SHP77 treated with DMSO at 0.1 percent for 48 hours (cell line): ENCODE measurements at regions not wholly inside any gene's neighbourhood (a gene's known extent, or its start where the extent isn't known, plus 50 kb on each side); places are given as distances from the start of the nearest gene placed in this dataset.
"Not testable (repeated sequence)": the region's sequence is repeated elsewhere in the genome, so short reads cannot be mapped to it uniquely, and the experiment has no call there.

Experiments
- DNase-seq: peaks from one replicate; lab custom pipeline; 2025; lab: John Stamatoyannopoulos, UW

GRCh38 chr14:80291101-80291500 lies 79.8 kb upstream of the DIO2 start:
- no peak for DNase-seq

GRCh38 chr14:80286744-80287143 lies 75.4 kb upstream of the DIO2 start:
- not testable (repeated sequence) for DNase-seq

GRCh38 chr14:80278293-80279023 lies 67.2 kb upstream of the DIO2 start:
- no peak for DNase-seq

- DNase-seq, result no peak
These were observed 64.0 kb upstream of the DIO2 start for GRCh38 chr14:80275208-80275850.

GRCh38 chr14:80274310-80274709 lies 63.0 kb upstream of the DIO2 start:
- DNase-seq, result not testable (repeated sequence)

GRCh38 chr14:80271389-80271788 lies 60.1 kb upstream of the DIO2 start:
- no peak for DNase-seq

GRCh38 chr14:80269353-80269925 lies 58.1 kb upstream of the DIO2 start:
- no peak for DNase-seq

GRCh38 chr14:80266930-80267329 lies 55.6 kb upstream of the DIO2 start:
- no peak for DNase-seq

- DNase-seq, result peak; percentile 64
These were observed 53.4 kb upstream of the DIO2 start for GRCh38 chr14:80264702-80265101.
